GM12878 (cell line): ENCODE measurements at regions not wholly inside any gene's neighbourhood (a gene's known extent, or its start where the extent isn't known, plus 50 kb on each side); places are given as distances from the start of the nearest gene placed in this dataset.

Source experiments
- ATAC-seq: fragments of 200-7000 bp; cut with Tn5 transposase; 3 replicates; pipeline ENCODE4 v1.9.1; 2020; ENCODE audit warnings: mild to moderate bottlenecking, moderate library complexity
- BruUV-seq: library from RNA; stranded (reverse); fragments of 400-500 nt; replicated peaks from 2 replicates; lab custom pipeline; 2021; lab: Mats Ljungman, UMichigan
- CTCF ChIA-PET: fragments of 300-600 bp; sonication (Branson Sonifier 250); formaldehyde crosslinking; extraction: SDS; loops from one replicate; lab custom pipeline; 2021; ENCODE audit warnings: inconsistent platforms; lab: Yijun Ruan, JAX
- POLR2A ChIA-PET: fragments of 350-600 bp; formaldehyde crosslinking; extraction: SDS; loops from one replicate; lab custom pipeline; 2021; ENCODE audit warnings: inconsistent platforms; lab: Charles Lee
- RAD21 ChIA-PET: fragments of 300-600 bp; sonication (Branson Sonifier 250); formaldehyde crosslinking; loops from one replicate; lab custom pipeline; 2023; ENCODE audit warnings: antibody characterized with exemption; ENCODE audit not compliant: unreplicated experiment; lab: Charles Lee
- SMC1A ChIA-PET: fragments of 300-600 bp; sonication (Branson Sonifier 250); formaldehyde crosslinking; loops from one replicate; lab custom pipeline; 2023; ENCODE audit not compliant: unreplicated experiment, uncharacterized antibody; lab: Charles Lee
- DNase-seq: peaks from one replicate; pipeline ENCODE4 v3.0.0-alpha.2; 2011; ENCODE audit warnings: low read depth, low spot score
- FAIRE-seq: peaks from 3 replicates; lab custom pipeline; 2011; peaks lifted over from hg19 to GRCh38; lab: Jason Lieb, UNC
- H2AFZ ChIP-seq: 2 replicates; pipeline ENCODE4 v1.6.0; 2011; ENCODE audit warnings: low read depth, low read length, control low read depth; ENCODE audit not compliant: control insufficient read depth
- H3K27ac ChIP-seq: 2 replicates; pipeline ENCODE4 v1.5.1; 2011; ENCODE audit warnings: control low read depth; ENCODE audit not compliant: control insufficient read depth, insufficient read depth
- H3K27me3 ChIP-seq, 2 experiments: replicated peaks in 1 of 2; 2 replicates each; pipeline versions ENCODE4 v1.6.0 to v1.6.1; 2011; ENCODE audit warnings: low read length in 1 of 2; ENCODE audit not compliant: control insufficient read depth in 2 of 2, insufficient read depth in 2 of 2
- H3K36me3 ChIP-seq, 2 experiments: 2 replicates each; pipeline ENCODE4 v1.5.1; 2011; ENCODE audit warnings: low read length in 1 of 2; ENCODE audit not compliant: control insufficient read depth in 2 of 2, insufficient read depth in 2 of 2
- H3K4me1 ChIP-seq: 2 replicates; pipeline ENCODE4 v1.6.1; 2011; ENCODE audit warnings: mild to moderate bottlenecking, low read length, moderate library complexity, mixed read lengths; ENCODE audit not compliant: control insufficient read depth, insufficient read depth
- H3K4me2 ChIP-seq: 2 replicates; pipeline ENCODE4 v1.6.0; 2011; ENCODE audit warnings: control low read depth; ENCODE audit not compliant: control insufficient read depth, insufficient read depth
- H3K4me3 ChIP-seq: fragments of 200-600 bp; sonication (generic); 2 replicates; pipeline ENCODE4 v1.5.1; 2016
- H3K79me2 ChIP-seq: 2 replicates; pipeline ENCODE4 v1.6.0; 2011; ENCODE audit warnings: low read length; ENCODE audit not compliant: control insufficient read depth, insufficient read depth
- H3K9ac ChIP-seq: 2 replicates; pipeline ENCODE4 v1.8.0; 2011; ENCODE audit warnings: low read length, control low read depth, mixed read lengths; ENCODE audit not compliant: control insufficient read depth, insufficient read depth
- H3K9me3 ChIP-seq: replicated peaks from 3 replicates; pipeline ENCODE4 v1.5.1; 2011; ENCODE audit warnings: mild to moderate bottlenecking, low read length; ENCODE audit not compliant: control insufficient read depth, insufficient read depth
- H4K20me1 ChIP-seq: 2 replicates; pipeline ENCODE4 v1.6.0; 2011; ENCODE audit not compliant: control insufficient read depth, insufficient read depth
- BCL11A ChIP-seq: IDR thresholded peaks from 2 replicates; pipeline ENCODE4 v1.6.1; 2011; ENCODE audit warnings: low read depth, low read length
- CUX1 ChIP-seq: IDR thresholded peaks from 2 replicates; pipeline ENCODE4 v1.6.1; 2012; ENCODE audit warnings: improper control_type of control experiment, low read depth, low read length; ENCODE audit not compliant: insufficient replicate concordance
- E2F4 ChIP-seq: IDR thresholded peaks from 2 replicates; pipeline ENCODE4 v1.6.1; 2012; ENCODE audit warnings: low read depth, low read length, improper control_type of control experiment
- ELK1 ChIP-seq: IDR thresholded peaks from 2 replicates; pipeline ENCODE4 v1.6.1; 2012; ENCODE audit warnings: low read depth, low read length, improper control_type of control experiment
- GABPA ChIP-seq: IDR thresholded peaks from 2 replicates; pipeline ENCODE4 v1.6.1; 2014; ENCODE audit warnings: antibody characterized with exemption, low read depth, mild to moderate bottlenecking, inconsistent platforms
- GATAD2B ChIP-seq: fragments of 450-650 bp; conservative IDR thresholded peaks from 2 replicates; pipeline ENCODE4 v1.6.1; 2017; ENCODE audit warnings: low read depth, mild to moderate bottlenecking, moderate library complexity
- HSF1 ChIP-seq: fragments of 150-350 bp; IDR thresholded peaks from 2 replicates; pipeline ENCODE4 v1.6.1; 2014; ENCODE audit warnings: mild to moderate bottlenecking, low read depth, low read length
- JUND ChIP-seq: IDR thresholded peaks from 2 replicates; pipeline ENCODE4 v1.6.1; 2012; ENCODE audit warnings: low read depth, mild to moderate bottlenecking, low read length, improper control_type of control experiment, moderate library complexity
- MAX ChIP-seq: IDR thresholded peaks from 2 replicates; pipeline ENCODE4 v1.6.1; 2012; ENCODE audit warnings: low read depth, low read length, improper control_type of control experiment
- SKIL ChIP-seq: fragments of 450-650 bp; IDR thresholded peaks from 2 replicates; pipeline ENCODE4 v1.6.1; 2017; ENCODE audit warnings: mild to moderate bottlenecking, low read depth, inconsistent platforms; ENCODE audit not compliant: poor library complexity, severe bottlenecking
- WGBS: methylation state at CpG from one replicate; pipeline ENCODE4 v1.1.6; 2016; ENCODE audit warnings: low lambda C conversion rate; ENCODE audit not compliant: insufficient replicate concordance, insufficient coverage; ENCODE audit errors: missing lambda C conversion rate; 5-methylcytosine and 5-hydroxymethylcytosine counted together
- in situ Hi-C: fragments of 300-500 bp; cut with MboI; formaldehyde crosslinking; loops from 9 replicates; pipeline ENCODE4 v1.14.3; 2018; ENCODE audit warnings: mixed read lengths
- intact Hi-C: fragments of 100-400 bp; cut with micrococcal nuclease; formaldehyde crosslinking; loops from one replicate; pipeline ENCODE4 v1.14.2; 2022; ENCODE audit not compliant: unreplicated experiment

- H3K4me3 ChIP-seq: no peak overlapping the region
- ChIA-PET POLR2A (no interaction called here), SMC1A (no interaction called here), CTCF (no interaction called here), RAD21 (no interaction called here)
- H3K4me1 ChIP-seq: no peaks in the 10 kb centered on the region
- no peak overlapping the region for H3K9ac ChIP-seq
- ATAC-seq (no peak), FAIRE-seq (no peak), DNase-seq (no peak)
- H4K20me1 ChIP-seq: no peaks in the 10 kb centered on the region
- intact Hi-C loops (no loop called here), in situ Hi-C loops (no loop called here)
- no peaks in the 10 kb centered on the region for H3K79me2 ChIP-seq
- no peaks in the 10 kb centered on the region for H3K9me3 ChIP-seq
- H2AFZ ChIP-seq: no peak overlapping the region
- no peaks in the 10 kb centered on the region for H3K36me3 ChIP-seq
- no TSS peak for BruUV-seq
- H3K27ac ChIP-seq: no peak overlapping the region
- H3K27me3 ChIP-seq: no peaks in the 10 kb centered on the region
- WGBS: 48% methylated on average over 2 of the region's 2 CpGs
- no peak overlapping the region for H3K4me2 ChIP-seq
- TF ChIP-seq HSF1: no peak
- TF ChIP-seq BCL11A: no peak
- TF ChIP-seq SKIL: no peak
- no peak for TF ChIP-seq CUX1
- TF ChIP-seq GATAD2B: no peak
- no peak for TF ChIP-seq GABPA
- TF ChIP-seq JUND: no peak
- no peak for TF ChIP-seq ELK1
- no peak for TF ChIP-seq E2F4
- no peak for TF ChIP-seq MAX
Measured at GRCh38 chr5:66450988-66451387, 145.2 kb upstream of the MAST4 start.
